ENCODE measurements at regions not wholly inside any gene's neighbourhood (a gene's known extent, or its start where the extent isn't known, plus 50 kb on each side); places are given as distances from the start of the nearest gene placed in this dataset.

GRCh38 chr3:180390313-180390712, 211.7 kb upstream of the TTC14 start:
- no peak for TF ChIP-seq EZH2 (IDR thresholded peaks at IDR 0.05; ENCODE audit: low read depth, unreplicated experiment)
- no peak for TF ChIP-seq ETS1 (IDR thresholded peaks at IDR 0.05)
- TF ChIP-seq, protein P1, sequence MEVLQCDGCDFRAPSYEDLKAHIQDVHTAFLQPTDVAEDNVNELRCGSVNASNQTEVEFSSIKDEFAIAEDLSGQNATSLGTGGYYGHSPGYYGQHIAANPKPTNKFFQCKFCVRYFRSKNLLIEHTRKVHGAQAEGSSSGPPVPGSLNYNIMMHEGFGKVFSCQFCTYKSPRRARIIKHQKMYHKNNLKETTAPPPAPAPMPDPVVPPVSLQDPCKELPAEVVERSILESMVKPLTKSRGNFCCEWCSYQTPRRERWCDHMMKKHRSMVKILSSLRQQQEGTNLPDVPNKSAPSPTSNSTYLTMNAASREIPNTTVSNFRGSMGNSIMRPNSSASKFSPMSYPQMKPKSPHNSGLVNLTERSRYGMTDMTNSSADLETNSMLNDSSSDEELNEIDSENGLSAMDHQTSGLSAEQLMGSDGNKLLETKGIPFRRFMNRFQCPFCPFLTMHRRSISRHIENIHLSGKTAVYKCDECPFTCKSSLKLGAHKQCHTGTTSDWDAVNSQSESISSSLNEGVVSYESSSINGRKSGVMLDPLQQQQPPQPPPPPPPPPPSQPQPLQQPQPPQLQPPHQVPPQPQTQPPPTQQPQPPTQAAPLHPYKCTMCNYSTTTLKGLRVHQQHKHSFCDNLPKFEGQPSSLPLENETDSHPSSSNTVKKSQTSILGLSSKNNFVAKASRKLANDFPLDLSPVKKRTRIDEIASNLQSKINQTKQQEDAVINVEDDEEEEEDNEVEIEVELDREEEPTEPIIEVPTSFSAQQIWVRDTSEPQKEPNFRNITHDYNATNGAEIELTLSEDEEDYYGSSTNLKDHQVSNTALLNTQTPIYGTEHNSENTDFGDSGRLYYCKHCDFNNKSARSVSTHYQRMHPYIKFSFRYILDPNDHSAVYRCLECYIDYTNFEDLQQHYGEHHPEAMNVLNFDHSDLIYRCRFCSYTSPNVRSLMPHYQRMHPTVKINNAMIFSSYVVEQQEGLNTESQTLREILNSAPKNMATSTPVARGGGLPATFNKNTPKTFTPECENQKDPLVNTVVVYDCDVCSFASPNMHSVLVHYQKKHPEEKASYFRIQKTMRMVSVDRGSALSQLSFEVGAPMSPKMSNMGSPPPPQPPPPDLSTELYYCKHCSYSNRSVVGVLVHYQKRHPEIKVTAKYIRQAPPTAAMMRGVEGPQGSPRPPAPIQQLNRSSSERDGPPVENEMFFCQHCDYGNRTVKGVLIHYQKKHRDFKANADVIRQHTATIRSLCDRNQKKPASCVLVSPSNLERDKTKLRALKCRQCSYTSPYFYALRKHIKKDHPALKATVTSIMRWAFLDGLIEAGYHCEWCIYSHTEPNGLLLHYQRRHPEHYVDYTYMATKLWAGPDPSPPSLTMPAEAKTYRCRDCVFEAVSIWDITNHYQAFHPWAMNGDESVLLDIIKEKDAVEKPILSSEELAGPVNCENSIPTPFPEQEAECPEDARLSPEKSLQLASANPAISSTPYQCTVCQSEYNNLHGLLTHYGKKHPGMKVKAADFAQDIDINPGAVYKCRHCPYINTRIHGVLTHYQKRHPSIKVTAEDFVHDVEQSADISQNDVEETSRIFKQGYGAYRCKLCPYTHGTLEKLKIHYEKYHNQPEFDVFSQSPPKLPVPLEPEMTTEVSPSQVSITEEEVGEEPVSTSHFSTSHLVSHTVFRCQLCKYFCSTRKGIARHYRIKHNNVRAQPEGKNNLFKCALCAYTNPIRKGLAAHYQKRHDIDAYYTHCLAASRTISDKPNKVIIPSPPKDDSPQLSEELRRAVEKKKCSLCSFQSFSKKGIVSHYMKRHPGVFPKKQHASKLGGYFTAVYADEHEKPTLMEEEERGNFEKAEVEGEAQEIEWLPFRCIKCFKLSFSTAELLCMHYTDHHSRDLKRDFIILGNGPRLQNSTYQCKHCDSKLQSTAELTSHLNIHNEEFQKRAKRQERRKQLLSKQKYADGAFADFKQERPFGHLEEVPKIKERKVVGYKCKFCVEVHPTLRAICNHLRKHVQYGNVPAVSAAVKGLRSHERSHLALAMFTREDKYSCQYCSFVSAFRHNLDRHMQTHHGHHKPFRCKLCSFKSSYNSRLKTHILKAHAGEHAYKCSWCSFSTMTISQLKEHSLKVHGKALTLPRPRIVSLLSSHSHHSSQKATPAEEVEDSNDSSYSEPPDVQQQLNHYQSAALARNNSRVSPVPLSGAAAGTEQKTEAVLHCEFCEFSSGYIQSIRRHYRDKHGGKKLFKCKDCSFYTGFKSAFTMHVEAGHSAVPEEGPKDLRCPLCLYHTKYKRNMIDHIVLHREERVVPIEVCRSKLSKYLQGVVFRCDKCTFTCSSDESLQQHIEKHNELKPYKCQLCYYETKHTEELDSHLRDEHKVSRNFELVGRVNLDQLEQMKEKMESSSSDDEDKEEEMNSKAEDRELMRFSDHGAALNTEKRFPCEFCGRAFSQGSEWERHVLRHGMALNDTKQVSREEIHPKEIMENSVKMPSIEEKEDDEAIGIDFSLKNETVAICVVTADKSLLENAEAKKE (CRISPR knock-in tag; IDR thresholded peaks at IDR 0.05), result no peak
- no peak for TF ChIP-seq CREB1 (CRISPR knock-in tag; IDR thresholded peaks at IDR 0.05; ENCODE audit: low read depth)
- no peak for TF ChIP-seq POLR2AphosphoS5 (IDR thresholded peaks at IDR 0.05; ENCODE audit: low read depth)
- no peak for TF ChIP-seq ZNF331 (CRISPR knock-in tag; IDR thresholded peaks at IDR 0.05; ENCODE audit: low read depth)
- TF ChIP-seq NANOG (IDR thresholded peaks at IDR 0.05; ENCODE audit: borderline replicate concordance), result no peak
- no peak for TF ChIP-seq STAT1 (IDR thresholded peaks at IDR 0.05; ENCODE audit: unreplicated experiment)
- TF ChIP-seq CTCF (conservative IDR thresholded peaks at IDR 0.05; ENCODE audit: low read depth in 2 of 2), result no peak
- no peak for TF ChIP-seq JUNB (IDR thresholded peaks at IDR 0.05; ENCODE audit: unreplicated experiment)
- TF ChIP-seq, protein P2, sequence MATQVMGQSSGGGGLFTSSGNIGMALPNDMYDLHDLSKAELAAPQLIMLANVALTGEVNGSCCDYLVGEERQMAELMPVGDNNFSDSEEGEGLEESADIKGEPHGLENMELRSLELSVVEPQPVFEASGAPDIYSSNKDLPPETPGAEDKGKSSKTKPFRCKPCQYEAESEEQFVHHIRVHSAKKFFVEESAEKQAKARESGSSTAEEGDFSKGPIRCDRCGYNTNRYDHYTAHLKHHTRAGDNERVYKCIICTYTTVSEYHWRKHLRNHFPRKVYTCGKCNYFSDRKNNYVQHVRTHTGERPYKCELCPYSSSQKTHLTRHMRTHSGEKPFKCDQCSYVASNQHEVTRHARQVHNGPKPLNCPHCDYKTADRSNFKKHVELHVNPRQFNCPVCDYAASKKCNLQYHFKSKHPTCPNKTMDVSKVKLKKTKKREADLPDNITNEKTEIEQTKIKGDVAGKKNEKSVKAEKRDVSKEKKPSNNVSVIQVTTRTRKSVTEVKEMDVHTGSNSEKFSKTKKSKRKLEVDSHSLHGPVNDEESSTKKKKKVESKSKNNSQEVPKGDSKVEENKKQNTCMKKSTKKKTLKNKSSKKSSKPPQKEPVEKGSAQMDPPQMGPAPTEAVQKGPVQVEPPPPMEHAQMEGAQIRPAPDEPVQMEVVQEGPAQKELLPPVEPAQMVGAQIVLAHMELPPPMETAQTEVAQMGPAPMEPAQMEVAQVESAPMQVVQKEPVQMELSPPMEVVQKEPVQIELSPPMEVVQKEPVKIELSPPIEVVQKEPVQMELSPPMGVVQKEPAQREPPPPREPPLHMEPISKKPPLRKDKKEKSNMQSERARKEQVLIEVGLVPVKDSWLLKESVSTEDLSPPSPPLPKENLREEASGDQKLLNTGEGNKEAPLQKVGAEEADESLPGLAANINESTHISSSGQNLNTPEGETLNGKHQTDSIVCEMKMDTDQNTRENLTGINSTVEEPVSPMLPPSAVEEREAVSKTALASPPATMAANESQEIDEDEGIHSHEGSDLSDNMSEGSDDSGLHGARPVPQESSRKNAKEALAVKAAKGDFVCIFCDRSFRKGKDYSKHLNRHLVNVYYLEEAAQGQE (IDR thresholded peaks at IDR 0.05; ENCODE audit: unreplicated experiment), result no peak
- TF ChIP-seq EZH2phosphoT487 (IDR thresholded peaks at IDR 0.05; ENCODE audit: unreplicated experiment), result no peak
- TF ChIP-seq ZNF114 (CRISPR knock-in tag; IDR thresholded peaks at IDR 0.05), result no peak
- Histone ChIP-seq H3K79me2 (replicated peaks; ENCODE audit: insufficient read depth) (no peaks in the 10 kb centered on the region), H3K4me2 (no peak overlapping the region), H4K20me1 (replicated peaks; ENCODE audit: insufficient read depth) (no peaks in the 10 kb centered on the region), H3K9me2 (ENCODE audit: insufficient read depth) (no peaks in the 10 kb centered on the region), H3F3A (replicated peaks; ENCODE audit: low read depth) (no peaks in the 10 kb centered on the region), H3K36me3 (ENCODE audit: insufficient read depth) (no peaks in the 10 kb centered on the region), H3K4me1 (ENCODE audit: insufficient read depth) (no peaks in the 10 kb centered on the region), H3K27me3 (ENCODE audit: insufficient read depth) (no peaks in the 10 kb centered on the region), H2AFZ (no peak overlapping the region), H3K4me3 (no peak overlapping the region), H3K27ac (ENCODE audit: low read depth) (no peak overlapping the region)
- H3K36me3 Mint-ChIP-seq (ENCODE audit: low read depth), result no peaks in the 10 kb centered on the region
- no peak overlapping the region for H3K27ac Mint-ChIP-seq
- no peaks in the 10 kb centered on the region for H3K27me3 Mint-ChIP-seq (ENCODE audit: insufficient read depth, low read depth, poor library complexity)
- no peak for DNase-seq (ENCODE audit: low spot score)
- H3K4me3 Mint-ChIP-seq, result no peak overlapping the region
- no peaks in the 10 kb centered on the region for H3K9me3 Mint-ChIP-seq
- ATAC-seq, result no peak
- H3K4me1 Mint-ChIP-seq, result no peaks in the 10 kb centered on the region

Measured in GM23338 (cell line).